Epithelial cell of esophagus (primary cell): ENCODE measurements at regions not wholly inside any gene's neighbourhood (a gene's known extent, or its start where the extent isn't known, plus 50 kb on each side); places are given as distances from the start of the nearest gene placed in this dataset.

Experiments
- DNase-seq: peaks from one replicate; pipeline ENCODE4 v3.0.0; 2010; ENCODE audit warnings: low read depth
- H3K4me3 ChIP-seq: 2 replicates; pipeline ENCODE4 v1.5.1; 2011; ENCODE audit warnings: mild to moderate bottlenecking, low read length, control low read depth
- CTCF ChIP-seq: IDR thresholded peaks from 2 replicates; pipeline ENCODE4 v1.5.1; 2011; ENCODE audit warnings: low read depth, mild to moderate bottlenecking, low read length, control low read depth, inconsistent platforms; ENCODE audit not compliant: insufficient read depth; ENCODE audit errors: missing control alignments

GRCh38 chr3:177473184-177473583 lies 275.9 kb upstream of the TBL1XR1 start:
- no peak for TF ChIP-seq CTCF
- H3K4me3 ChIP-seq: no peak overlapping the region
- DNase-seq: no peak

- no peak for DNase-seq
- H3K4me3 ChIP-seq: no peak overlapping the region
- no peak for TF ChIP-seq CTCF
These were observed 276.6 kb upstream of the TBL1XR1 start for GRCh38 chr3:177473903-177474302.

GRCh38 chr3:177474652-177475355 lies 277.5 kb upstream of the TBL1XR1 start:
- TF ChIP-seq CTCF: no peak
- H3K4me3 ChIP-seq: no peak overlapping the region

GRCh38 chr3:177475356-177475665 lies 278.0 kb upstream of the TBL1XR1 start:
- H3K4me3 ChIP-seq: no peak overlapping the region
- DNase-seq: no peak
- no peak for TF ChIP-seq CTCF

More at GRCh38 chr3:177474652-177475355, 277.5 kb upstream of the TBL1XR1 start:
- no peak for DNase-seq

GRCh38 chr3:177476495-177476894 lies 279.2 kb upstream of the TBL1XR1 start:
- DNase-seq: no peak
- H3K4me3 ChIP-seq: no peak overlapping the region
- no peak for TF ChIP-seq CTCF

- no peak overlapping the region for H3K4me3 ChIP-seq
- TF ChIP-seq CTCF: no peak
- peak; percentile 58 for DNase-seq
These were observed 279.7 kb upstream of the TBL1XR1 start for GRCh38 chr3:177476921-177477435.
